ENCODE measurements at regions not wholly inside any gene's neighbourhood (a gene's known extent, or its start where the extent isn't known, plus 50 kb on each side); places are given as distances from the start of the nearest gene placed in this dataset.

GRCh38 chr3:28601291-28601690 is 252.7 kb upstream of the AZI2 start:
- H3K27ac Mint-ChIP-seq (ENCODE audit: unreplicated experiment), result no peak overlapping the region
- no peak for DNase-seq (ENCODE audit: low spot score)
- no peaks in the 10 kb centered on the region for H3K36me3 Mint-ChIP-seq (ENCODE audit: low read depth)
- no peak overlapping the region for H3K4me3 Mint-ChIP-seq (ENCODE audit: unreplicated experiment)
- peaks cover 16% of the 10 kb centered on the region for H3K27me3 Mint-ChIP-seq (ENCODE audit: low read depth)
- no peak for TF ChIP-seq CTCF (IDR thresholded peaks at IDR 0.05)
- no peaks in the 10 kb centered on the region for H3K9me3 Mint-ChIP-seq (ENCODE audit: low read depth)
- no peaks in the 10 kb centered on the region for H3K4me1 Mint-ChIP-seq (ENCODE audit: low read depth)

GRCh38 chr3:28606283-28606682 is 257.7 kb upstream of the AZI2 start:
- Mint-ChIP-seq H3K27ac (ENCODE audit: unreplicated experiment) (no peak overlapping the region), H3K36me3 (ENCODE audit: low read depth) (no peaks in the 10 kb centered on the region), H3K9me3 (ENCODE audit: low read depth) (no peaks in the 10 kb centered on the region), H3K27me3 (ENCODE audit: low read depth) (peaks cover 8% of the 10 kb centered on the region), H3K4me3 (ENCODE audit: unreplicated experiment) (no peak overlapping the region), H3K4me1 (ENCODE audit: low read depth) (no peaks in the 10 kb centered on the region)
- no peak for TF ChIP-seq CTCF (IDR thresholded peaks at IDR 0.05)
- no peak for DNase-seq (ENCODE audit: low spot score)

- H3K4me3 Mint-ChIP-seq (ENCODE audit: unreplicated experiment), result no peak overlapping the region
- H3K27me3 Mint-ChIP-seq (ENCODE audit: low read depth), result no peaks in the 10 kb centered on the region
- TF ChIP-seq CTCF (IDR thresholded peaks at IDR 0.05), result no peak
- no peaks in the 10 kb centered on the region for H3K9me3 Mint-ChIP-seq (ENCODE audit: low read depth)
- no peak for DNase-seq (ENCODE audit: low spot score)
- no peaks in the 10 kb centered on the region for H3K36me3 Mint-ChIP-seq (ENCODE audit: low read depth)
- H3K27ac Mint-ChIP-seq (ENCODE audit: unreplicated experiment), result no peak overlapping the region
- H3K4me1 Mint-ChIP-seq (ENCODE audit: low read depth), result no peaks in the 10 kb centered on the region
These were observed 263.6 kb upstream of the AZI2 start for GRCh38 chr3:28612232-28612631.

- Mint-ChIP-seq H3K36me3 (ENCODE audit: low read depth) (no peaks in the 10 kb centered on the region), H3K4me3 (ENCODE audit: unreplicated experiment) (no peak overlapping the region), H3K4me1 (ENCODE audit: low read depth) (no peaks in the 10 kb centered on the region), H3K27ac (ENCODE audit: unreplicated experiment) (no peak overlapping the region), H3K9me3 (ENCODE audit: low read depth) (no peaks in the 10 kb centered on the region), H3K27me3 (ENCODE audit: low read depth) (no peaks in the 10 kb centered on the region)
- TF ChIP-seq CTCF (IDR thresholded peaks at IDR 0.05), result no peak
- DNase-seq (ENCODE audit: low spot score), result no peak
These were observed 265.0 kb upstream of the AZI2 start for GRCh38 chr3:28613511-28614106.

GRCh38 chr3:28615071-28615470 is 266.4 kb upstream of the AZI2 start:
- Mint-ChIP-seq H3K27me3 (ENCODE audit: low read depth) (no peaks in the 10 kb centered on the region), H3K9me3 (ENCODE audit: low read depth) (no peaks in the 10 kb centered on the region), H3K4me1 (ENCODE audit: low read depth) (no peaks in the 10 kb centered on the region), H3K4me3 (ENCODE audit: unreplicated experiment) (no peak overlapping the region), H3K36me3 (ENCODE audit: low read depth) (no peaks in the 10 kb centered on the region), H3K27ac (ENCODE audit: unreplicated experiment) (no peak overlapping the region)
- DNase-seq (ENCODE audit: low spot score), result no peak
- no peak for TF ChIP-seq CTCF (IDR thresholded peaks at IDR 0.05)

All from chondrocyte (in vitro differentiated cells).